Fibroblast of upper back skin (primary cell): ENCODE measurements at regions not wholly inside any gene's neighbourhood (a gene's known extent, or its start where the extent isn't known, plus 50 kb on each side); places are given as distances from the start of the nearest gene placed in this dataset.

ENCODE experiments used
- DNase-seq: peaks from one replicate; pipeline ENCODE4 v3.0.0-alpha.2; 2013

DNA sequence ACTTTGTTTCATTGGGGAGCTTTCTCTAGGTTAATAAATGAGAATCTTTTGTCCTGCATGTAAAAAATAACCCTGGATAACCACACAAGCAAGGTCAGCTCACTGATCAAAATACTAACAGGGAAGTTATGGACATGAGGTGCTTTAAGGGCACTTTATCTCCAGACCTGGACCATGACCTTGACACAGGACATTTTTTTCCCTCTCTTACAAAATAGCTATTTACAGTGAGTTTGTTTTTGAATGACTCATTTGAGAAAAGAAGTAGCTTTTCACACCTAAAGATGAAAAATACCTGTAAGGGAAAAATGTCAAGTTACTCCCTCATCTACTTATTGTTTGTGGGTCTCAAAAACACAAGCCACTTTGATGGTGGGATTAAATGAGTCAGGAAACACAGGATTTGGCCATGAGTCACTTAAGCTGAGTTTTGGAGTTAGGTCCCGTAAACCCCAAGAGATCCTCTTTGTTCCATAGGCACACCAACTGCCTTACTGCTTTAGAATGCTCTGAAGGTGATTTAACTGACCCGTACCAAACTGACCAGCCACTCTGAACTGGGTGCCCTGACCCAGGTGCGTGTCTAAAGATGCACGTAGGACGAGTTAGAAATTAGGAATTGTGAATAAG, 479.3 kb upstream of the NXPH2 start:
- no peak for DNase-seq

GRCh38 chr2:139241286-139241685, 461.1 kb upstream of the NXPH2 start:
- no peak for DNase-seq

GRCh38 chr2:139237023-139237422, 456.8 kb upstream of the NXPH2 start:
- no peak for DNase-seq

DNA sequence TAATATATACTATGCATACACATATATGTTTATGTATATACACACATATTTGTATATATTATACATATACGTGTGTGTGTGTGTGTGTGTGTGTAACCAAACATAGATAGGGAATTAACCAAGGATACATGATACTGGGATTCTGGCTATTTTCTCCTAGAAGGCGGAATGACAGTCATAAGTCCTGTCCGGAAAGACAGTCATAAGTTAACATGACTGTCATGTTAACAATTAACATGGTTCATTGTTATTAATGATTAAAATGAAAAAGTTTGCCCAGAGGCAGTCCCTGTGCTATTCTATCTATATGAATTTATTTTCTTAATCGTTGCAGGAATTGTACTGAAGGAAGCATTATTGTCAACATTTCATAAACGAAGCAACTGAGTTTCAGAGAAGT, 450.7 kb upstream of the NXPH2 start:
- no peak for DNase-seq

DNA sequence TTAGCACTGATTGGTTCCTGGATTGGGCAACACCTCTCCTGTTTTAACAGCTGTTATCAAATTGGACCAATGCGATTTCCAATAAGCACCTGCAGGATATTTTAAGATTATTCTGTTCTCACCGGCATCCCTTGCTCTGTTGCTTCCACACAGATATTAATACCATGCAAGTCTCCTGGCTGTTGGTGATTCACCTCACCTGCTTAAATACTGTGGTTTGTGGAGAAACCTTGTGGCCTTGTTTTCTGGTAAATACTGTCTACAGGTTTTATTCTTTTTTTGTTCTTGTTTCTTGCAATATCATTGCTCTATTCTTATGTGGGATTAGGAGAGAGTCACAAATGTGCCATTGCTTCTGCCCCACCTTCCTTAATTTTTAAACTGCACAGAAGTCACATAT, 448.1 kb upstream of the NXPH2 start:
- no peak for DNase-seq

- DNase-seq = no peak
Measured at GRCh38 chr2:139225961-139226360, 445.8 kb upstream of the NXPH2 start.

DNA sequence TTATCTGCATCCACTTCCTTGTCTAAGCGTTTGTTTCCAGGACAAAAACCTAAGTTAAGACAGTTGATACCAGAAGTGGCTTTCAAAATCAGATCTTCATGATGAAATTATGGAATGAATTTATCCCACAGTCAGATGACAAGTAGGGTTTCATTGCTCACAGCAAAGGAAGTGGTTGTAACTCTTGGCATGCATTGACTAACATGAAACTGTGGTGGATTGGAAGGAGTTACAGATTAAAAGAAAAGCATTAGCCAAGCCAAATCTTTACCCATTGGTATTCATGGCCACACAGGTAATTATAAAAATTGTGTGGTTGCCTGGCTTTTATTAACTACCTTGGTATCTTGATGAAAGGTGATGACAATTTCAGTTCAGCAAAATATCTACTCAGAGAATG, 438.0 kb upstream of the NXPH2 start:
- DNase-seq = peak; percentile 29

- DNase-seq = no peak
Measured at GRCh38 chr2:139217641-139218040, 437.5 kb upstream of the NXPH2 start.

DNA sequence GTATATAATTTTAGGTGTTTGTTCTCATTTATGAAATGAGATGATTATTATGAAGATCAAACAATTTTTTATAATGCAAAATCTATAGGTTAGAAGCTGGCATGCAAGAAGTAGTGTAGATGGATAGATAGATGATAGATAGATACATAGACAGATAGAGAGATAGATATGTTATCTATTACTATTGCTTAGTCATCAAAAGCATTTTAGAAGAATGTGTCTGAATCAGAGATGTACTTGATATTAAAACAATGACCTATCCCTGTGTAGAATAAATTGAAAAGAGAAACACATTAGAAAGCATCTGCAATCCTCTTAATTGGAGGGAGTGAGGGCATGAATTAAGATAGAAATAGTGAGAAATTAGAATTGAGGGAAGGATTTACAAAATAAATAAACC, 436.2 kb upstream of the NXPH2 start:
- DNase-seq = no peak

- DNase-seq = peak; percentile 28
Measured at GRCh38 chr2:139214801-139215200, 434.6 kb upstream of the NXPH2 start.

- DNase-seq = no peak
Measured at GRCh38 chr2:139209586-139209985, 429.4 kb upstream of the NXPH2 start.

GRCh38 chr2:139201516-139201915, 421.3 kb upstream of the NXPH2 start:
- no peak for DNase-seq

- DNase-seq = no peak
Measured at GRCh38 chr2:139196754-139197153, 416.6 kb upstream of the NXPH2 start.

DNA sequence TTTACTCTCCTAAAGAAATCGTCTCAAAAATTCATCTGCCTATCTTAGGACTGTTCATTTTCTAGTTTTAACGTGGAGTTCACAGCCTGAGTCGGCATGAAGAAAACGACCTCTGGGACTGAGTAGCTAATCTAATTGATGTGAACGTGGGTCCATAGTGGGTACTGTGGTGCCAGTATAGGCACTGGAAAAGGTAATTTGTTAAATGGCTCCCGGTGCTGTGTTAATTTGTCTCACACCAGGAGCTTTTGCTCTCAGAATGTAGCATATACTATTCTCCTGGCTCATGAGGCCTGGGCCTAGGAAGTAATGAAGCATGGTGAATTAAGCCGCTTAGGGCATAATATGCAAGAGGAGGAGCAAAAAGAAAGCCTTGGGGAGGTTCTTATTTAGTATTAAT, 414.4 kb upstream of the NXPH2 start:
- DNase-seq = no peak

- no peak for DNase-seq
Measured at GRCh38 chr2:139177041-139177440, 396.9 kb upstream of the NXPH2 start.

- no peak for DNase-seq
Measured at GRCh38 chr2:139175510-139175909, 395.3 kb upstream of the NXPH2 start.

- peak; percentile 6 for DNase-seq
Measured at GRCh38 chr2:139170406-139170805, 390.2 kb upstream of the NXPH2 start.

- DNase-seq = no peak
Measured at GRCh38 chr2:139165601-139166000, 385.4 kb upstream of the NXPH2 start.

DNA sequence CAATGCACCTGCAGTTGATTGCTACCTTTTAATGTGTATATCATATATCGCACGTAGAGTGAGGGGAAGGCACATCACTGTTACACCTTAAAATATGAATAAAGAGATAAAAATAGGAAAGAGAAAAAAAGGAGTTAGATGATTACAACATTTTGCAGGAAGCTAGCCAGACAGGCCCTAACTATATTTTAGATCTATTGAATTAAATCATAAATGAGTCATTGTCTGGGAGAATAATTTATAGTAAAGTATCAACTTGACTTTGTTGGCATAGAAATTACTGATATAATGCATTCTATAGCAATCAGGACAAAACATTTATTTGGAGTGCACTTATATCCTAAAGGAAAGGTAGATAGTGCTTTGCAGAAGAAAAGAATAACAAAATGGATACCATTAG, 384.9 kb upstream of the NXPH2 start:
- DNase-seq = peak; percentile 34

GRCh38 chr2:139162957-139163356, 382.8 kb upstream of the NXPH2 start:
- no peak for DNase-seq

DNA sequence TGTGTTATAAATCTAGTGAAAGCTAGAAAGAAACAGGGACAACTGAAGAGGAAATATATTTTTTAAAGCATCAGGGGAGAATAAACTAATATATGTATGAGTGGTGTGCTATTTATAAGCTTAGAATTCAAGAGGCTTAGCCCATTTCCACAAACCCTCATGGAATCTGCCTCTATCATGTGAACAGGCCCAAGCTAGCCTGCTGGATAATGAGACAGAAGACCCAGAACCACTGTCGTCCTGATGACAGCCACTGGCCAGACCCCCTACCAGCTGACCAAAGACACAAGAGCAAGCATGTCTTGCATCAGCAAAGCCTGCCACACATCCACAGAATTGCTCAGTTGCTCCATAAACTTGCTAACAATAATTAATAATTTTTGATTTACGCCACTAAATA, 382.3 kb upstream of the NXPH2 start:
- no peak for DNase-seq

GRCh38 chr2:139160836-139161235, 380.6 kb upstream of the NXPH2 start:
- peak; percentile 83 for DNase-seq

DNA sequence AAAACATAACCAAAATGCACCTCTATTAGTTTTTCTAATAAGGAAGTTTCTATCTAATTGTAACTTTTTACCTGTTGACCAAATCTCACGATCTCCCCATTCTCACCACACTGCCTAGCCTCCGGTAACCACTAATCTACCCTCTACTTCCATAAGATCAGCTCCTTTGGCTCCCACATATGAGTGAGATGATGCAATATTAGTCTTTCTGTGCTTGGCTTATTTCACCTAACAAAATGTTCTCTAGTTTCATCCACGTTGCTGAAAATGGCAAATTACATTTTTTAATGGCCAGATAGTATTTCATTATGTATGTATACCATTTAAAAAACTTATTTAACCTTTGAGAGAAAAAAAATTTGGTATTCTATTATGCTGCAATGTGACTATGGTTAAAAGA, 379.0 kb upstream of the NXPH2 start:
- no peak for DNase-seq

- no peak for DNase-seq
Measured at GRCh38 chr2:139156730-139157129, 376.5 kb upstream of the NXPH2 start.

DNA sequence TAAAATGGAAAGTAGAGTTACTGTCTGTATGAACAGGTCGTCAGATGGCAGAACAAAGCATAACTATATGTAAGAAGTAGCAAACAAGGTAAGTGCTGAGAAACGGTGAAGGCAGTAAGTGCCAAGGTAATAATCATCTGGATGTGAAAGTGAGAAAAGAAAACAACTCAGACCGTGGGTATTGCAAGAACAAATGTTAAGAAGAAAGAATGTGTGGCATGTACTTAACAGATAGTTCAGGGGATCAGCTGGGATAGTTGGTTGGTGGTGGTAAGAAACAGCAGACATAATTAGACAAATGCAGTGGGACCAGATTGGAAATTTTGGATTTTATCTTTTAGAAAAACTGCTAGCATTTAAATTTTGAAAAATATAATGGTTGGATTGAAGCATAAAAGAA, 375.8 kb upstream of the NXPH2 start:
- DNase-seq = no peak
